ENCODE measurements at regions not wholly inside any gene's neighbourhood (a gene's known extent, or its start where the extent isn't known, plus 50 kb on each side); places are given as distances from the start of the nearest gene placed in this dataset.

DNA sequence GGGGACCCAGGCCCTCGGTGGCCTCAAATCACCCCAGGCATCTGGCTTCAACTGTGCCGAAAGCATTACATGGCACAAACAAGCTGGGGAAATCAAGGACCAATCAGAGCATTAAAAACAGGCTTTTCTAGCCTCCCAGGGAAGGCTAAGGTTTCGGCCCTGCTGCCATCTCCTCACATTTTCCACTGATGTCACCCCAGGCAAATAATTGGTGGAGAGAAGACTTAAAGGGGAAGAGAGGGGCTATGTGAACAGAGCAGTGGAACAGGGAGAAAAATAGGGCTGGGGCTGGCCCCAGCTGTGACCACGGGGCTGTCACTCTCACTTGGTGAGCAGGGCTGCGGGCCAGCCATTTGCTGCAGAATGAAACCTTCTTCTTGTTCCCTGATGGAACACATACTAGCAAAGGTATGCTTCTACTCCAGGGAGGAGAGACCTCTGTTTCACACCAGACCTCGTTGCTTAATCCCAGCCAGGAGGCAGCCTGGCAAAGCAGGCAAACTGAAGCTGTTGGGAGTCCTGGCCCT, 581.3 kb downstream of the SOX6 start:
- H3K4me3 ChIP-seq (ENCODE audit: low read length) = no peak overlapping the region
- DNase-seq (ENCODE audit: low read depth) = no peak
- TF ChIP-seq, protein P1, sequence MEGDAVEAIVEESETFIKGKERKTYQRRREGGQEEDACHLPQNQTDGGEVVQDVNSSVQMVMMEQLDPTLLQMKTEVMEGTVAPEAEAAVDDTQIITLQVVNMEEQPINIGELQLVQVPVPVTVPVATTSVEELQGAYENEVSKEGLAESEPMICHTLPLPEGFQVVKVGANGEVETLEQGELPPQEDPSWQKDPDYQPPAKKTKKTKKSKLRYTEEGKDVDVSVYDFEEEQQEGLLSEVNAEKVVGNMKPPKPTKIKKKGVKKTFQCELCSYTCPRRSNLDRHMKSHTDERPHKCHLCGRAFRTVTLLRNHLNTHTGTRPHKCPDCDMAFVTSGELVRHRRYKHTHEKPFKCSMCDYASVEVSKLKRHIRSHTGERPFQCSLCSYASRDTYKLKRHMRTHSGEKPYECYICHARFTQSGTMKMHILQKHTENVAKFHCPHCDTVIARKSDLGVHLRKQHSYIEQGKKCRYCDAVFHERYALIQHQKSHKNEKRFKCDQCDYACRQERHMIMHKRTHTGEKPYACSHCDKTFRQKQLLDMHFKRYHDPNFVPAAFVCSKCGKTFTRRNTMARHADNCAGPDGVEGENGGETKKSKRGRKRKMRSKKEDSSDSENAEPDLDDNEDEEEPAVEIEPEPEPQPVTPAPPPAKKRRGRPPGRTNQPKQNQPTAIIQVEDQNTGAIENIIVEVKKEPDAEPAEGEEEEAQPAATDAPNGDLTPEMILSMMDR (IDR thresholded peaks at IDR 0.05; ENCODE audit: insufficient read depth, low read depth, low read length, missing control alignments) = no peak

DNA sequence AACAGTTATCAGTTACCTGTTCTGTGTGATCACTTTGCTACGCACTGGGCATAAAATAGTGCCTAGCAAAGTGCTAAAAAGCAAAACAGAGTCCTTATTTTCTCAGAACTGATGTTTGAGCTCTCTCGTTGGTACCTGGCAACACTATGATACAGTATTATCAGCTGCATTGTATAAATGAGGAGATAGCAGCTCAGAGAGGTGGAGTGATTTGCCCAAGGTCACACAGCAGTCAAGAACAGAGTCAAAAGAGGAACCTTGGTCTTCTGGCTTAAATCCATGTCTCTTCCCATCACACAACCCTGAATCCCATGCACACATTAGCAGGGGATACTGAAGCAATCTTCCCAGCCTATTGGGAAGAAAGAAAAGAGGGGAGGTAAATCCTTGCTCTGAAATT, 580.5 kb downstream of the SOX6 start:
- H3K4me3 ChIP-seq (ENCODE audit: low read length) = no peak overlapping the region
- TF ChIP-seq, protein P1 (IDR thresholded peaks at IDR 0.05; ENCODE audit: insufficient read depth, low read depth, low read length, missing control alignments) = no peak
- DNase-seq (ENCODE audit: low read depth) = no peak

GRCh38 chr11:15776366-15776765, 580.0 kb downstream of the SOX6 start:
- DNase-seq (ENCODE audit: low read depth) = no peak
- TF ChIP-seq, protein P1 (IDR thresholded peaks at IDR 0.05; ENCODE audit: insufficient read depth, low read depth, low read length, missing control alignments) = no peak
- H3K4me3 ChIP-seq (ENCODE audit: low read length) = no peak overlapping the region

DNA sequence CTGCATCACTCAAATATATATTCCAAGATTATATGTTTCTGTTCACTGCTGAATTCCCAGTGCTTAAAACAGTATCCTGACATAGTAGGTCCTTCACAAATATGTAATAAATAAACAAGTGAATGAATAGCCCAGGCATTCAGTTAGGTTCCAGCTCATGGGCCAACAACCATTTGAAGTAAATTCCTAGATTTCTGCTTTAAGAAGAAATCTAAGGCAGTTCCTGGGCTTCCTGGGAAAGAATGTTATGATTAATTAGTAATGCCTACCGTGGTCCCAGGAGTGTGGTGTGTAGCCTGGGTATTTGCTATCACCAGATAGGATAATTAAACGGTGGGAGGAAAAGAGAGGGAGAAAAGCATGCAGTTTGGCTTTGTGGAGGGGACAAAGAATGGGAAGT, 576.8 kb downstream of the SOX6 start:
- TF ChIP-seq, protein P1 (IDR thresholded peaks at IDR 0.05; ENCODE audit: insufficient read depth, low read depth, low read length, missing control alignments) = no peak
- no peak for DNase-seq (ENCODE audit: low read depth)
- H3K4me3 ChIP-seq (ENCODE audit: low read length) = no peak overlapping the region

DNA sequence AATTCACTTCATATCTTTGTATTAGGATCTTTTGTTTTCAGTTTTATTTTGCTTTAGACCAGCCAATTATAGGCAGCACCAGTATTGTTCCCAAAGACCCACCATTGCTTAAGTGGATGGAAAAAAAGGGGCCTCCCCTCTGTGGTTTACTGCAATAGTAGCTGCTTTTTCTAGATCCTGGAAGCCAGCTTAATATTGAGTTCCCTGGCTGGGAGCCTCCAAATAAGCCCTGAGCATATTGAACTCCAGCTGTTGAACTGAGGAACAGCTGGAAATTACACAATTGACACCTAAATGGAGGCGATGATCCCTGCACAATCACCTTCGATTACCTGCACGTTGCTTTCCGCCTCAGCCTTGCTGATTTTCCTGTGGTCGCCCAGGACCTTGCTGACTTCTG, 576.0 kb downstream of the SOX6 start:
- H3K4me3 ChIP-seq (ENCODE audit: low read length) = no peak overlapping the region
- no peak for DNase-seq (ENCODE audit: low read depth)
- TF ChIP-seq, protein P1 (IDR thresholded peaks at IDR 0.05; ENCODE audit: insufficient read depth, low read depth, low read length, missing control alignments) = no peak

- no peak overlapping the region for H3K4me3 ChIP-seq (ENCODE audit: low read length)
- no peak for DNase-seq (ENCODE audit: low read depth)
- TF ChIP-seq, protein P1 (IDR thresholded peaks at IDR 0.05; ENCODE audit: insufficient read depth, low read depth, low read length, missing control alignments) = no peak
Observed at GRCh38 chr11:15780837-15781236, 575.5 kb downstream of the SOX6 start.

DNA sequence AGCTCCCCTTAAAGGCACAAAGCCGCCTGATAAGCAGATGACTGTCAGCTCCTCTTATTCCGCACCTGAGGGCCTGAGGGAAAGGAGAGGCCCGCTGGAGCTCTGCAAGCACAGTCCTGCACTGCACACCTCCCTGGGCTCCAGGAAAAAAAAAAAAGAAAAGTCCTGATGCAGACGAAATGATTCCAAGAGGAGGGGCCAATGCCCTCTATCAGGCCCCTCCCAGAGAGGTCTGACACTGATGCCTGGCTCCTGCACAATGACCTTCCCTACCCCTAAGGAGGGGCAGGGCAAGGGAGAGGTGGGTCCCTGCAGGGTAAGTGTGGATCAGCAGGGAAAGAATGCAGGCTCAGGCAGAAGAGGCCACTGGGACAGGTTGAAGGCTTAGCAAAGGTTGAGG, 572.7 kb downstream of the SOX6 start:
- TF ChIP-seq, protein P1 (IDR thresholded peaks at IDR 0.05; ENCODE audit: insufficient read depth, low read depth, low read length, missing control alignments) = no peak
- DNase-seq (ENCODE audit: low read depth) = peak; percentile 80
- H3K4me3 ChIP-seq (ENCODE audit: low read length) = no peak overlapping the region

Measured in epithelial cell of esophagus (primary cell).